MCF 10A (cell line): ENCODE measurements at regions not wholly inside any gene's neighbourhood (a gene's known extent, or its start where the extent isn't known, plus 50 kb on each side); places are given as distances from the start of the nearest gene placed in this dataset.

ENCODE experiments used
- BruUV-seq: library from RNA; stranded (reverse); fragments of 400-500 nt; replicated peaks from 2 replicates; lab custom pipeline; 2021; lab: Mats Ljungman, UMichigan
- CTCF ChIA-PET: fragments of 300-600 bp; sonication (Branson Sonifier 250); formaldehyde crosslinking; extraction: SDS; loops from one replicate; lab custom pipeline; 2021; ENCODE audit warnings: antibody characterized with exemption, inconsistent platforms; lab: Yijun Ruan, JAX
- POLR2A ChIA-PET: fragments of 300-600, 350-650 bp; sonication (Branson Sonifier 250); formaldehyde crosslinking; extraction: SDS; loops from one replicate; lab custom pipeline; 2020; ENCODE audit warnings: antibody characterized with exemption, inconsistent platforms; lab: Yijun Ruan, JAX
- DNase-seq: peaks from one replicate; pipeline ENCODE4 v3.0.0-alpha.2; 2018; ENCODE audit not compliant: unreplicated experiment
- H3K27ac Mint-ChIP-seq: one replicate; pipeline ENCODE4 v1.8.0; 2022; ENCODE audit warnings: mild to moderate bottlenecking, low read depth, mixed read lengths; ENCODE audit not compliant: unreplicated experiment
- H3K27me3 Mint-ChIP-seq: one replicate; pipeline ENCODE4 v1.8.0; 2022; ENCODE audit warnings: mixed read lengths; ENCODE audit not compliant: insufficient read depth, unreplicated experiment
- H3K36me3 Mint-ChIP-seq: one replicate; pipeline ENCODE4 v1.8.0; 2022; ENCODE audit warnings: mild to moderate bottlenecking, moderate library complexity, mixed read lengths; ENCODE audit not compliant: insufficient read depth, unreplicated experiment
- H3K4me1 Mint-ChIP-seq: one replicate; pipeline ENCODE4 v1.8.0; 2022; ENCODE audit warnings: mixed read lengths; ENCODE audit not compliant: insufficient read depth, unreplicated experiment
- H3K4me3 Mint-ChIP-seq: one replicate; pipeline ENCODE4 v1.8.0; 2022; ENCODE audit warnings: mild to moderate bottlenecking, moderate library complexity, mixed read lengths; ENCODE audit not compliant: unreplicated experiment
- H3K9me3 Mint-ChIP-seq: one replicate; pipeline ENCODE4 v1.8.0; 2022; ENCODE audit warnings: mixed read lengths; ENCODE audit not compliant: unreplicated experiment
- CTCF ChIP-seq: fragments of 200-600 bp; IDR thresholded peaks from one replicate; pipeline ENCODE4 v1.8.0; 2022; ENCODE audit warnings: antibody characterized with exemption, mild to moderate bottlenecking; ENCODE audit not compliant: unreplicated experiment
- intact Hi-C: fragments of 100-400 bp; cut with micrococcal nuclease; formaldehyde crosslinking; loops from 2 replicates; pipeline ENCODE4 v1.14.1; 2022

GRCh38 chr11:106442032-106442431, 364.6 kb downstream of the AASDHPPT start:
- no peaks in the 10 kb centered on the region for H3K27me3 Mint-ChIP-seq
- no peak for DNase-seq
- TF ChIP-seq CTCF, result no peak
- no peak overlapping the region for H3K27ac Mint-ChIP-seq
- peaks cover 6% of the 10 kb centered on the region for H3K4me1 Mint-ChIP-seq
- ChIA-PET POLR2A (no interaction called here), CTCF (no interaction called here)
- no TSS peak for BruUV-seq
- intact Hi-C loops, result no loop called here
- no peak overlapping the region for H3K4me3 Mint-ChIP-seq
- H3K36me3 Mint-ChIP-seq, result no peaks in the 10 kb centered on the region
- H3K9me3 Mint-ChIP-seq, result no peaks in the 10 kb centered on the region

DNA sequence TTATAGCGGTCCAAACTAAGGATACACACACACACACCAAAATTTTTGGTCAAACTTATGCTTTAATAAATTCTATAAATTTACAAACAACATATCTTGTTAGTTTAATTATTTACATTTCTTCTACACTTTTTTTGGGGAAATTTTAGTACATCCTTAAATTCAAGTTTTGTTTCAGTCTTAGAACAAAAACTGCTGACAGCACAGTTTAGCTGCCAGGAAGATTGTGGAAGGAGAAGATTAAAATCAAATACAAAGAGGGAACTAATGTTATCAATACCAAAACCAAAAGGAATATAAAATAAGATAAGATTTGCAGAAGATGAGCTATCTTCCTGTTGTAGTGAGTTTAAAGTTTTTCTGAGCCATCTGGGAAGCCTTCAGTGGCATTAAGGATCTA, 368.8 kb downstream of the AASDHPPT start:
- Mint-ChIP-seq H3K36me3 (no peaks in the 10 kb centered on the region), H3K9me3 (no peaks in the 10 kb centered on the region), H3K27me3 (no peaks in the 10 kb centered on the region), H3K27ac (no peak overlapping the region), H3K4me1 (peaks cover 6% of the 10 kb centered on the region), H3K4me3 (no peak overlapping the region)
- no peak for TF ChIP-seq CTCF
- BruUV-seq, result no TSS peak
- POLR2A ChIA-PET, result interaction anchor here (0.8 kb wide), 1 partner anchor 368 kb away, joined by 3 read pairs; no protein-coding TSS in a partner anchor
- DNase-seq, result no peak
- intact Hi-C loops, result no loop called here
- CTCF ChIA-PET, result no interaction called here

DNA sequence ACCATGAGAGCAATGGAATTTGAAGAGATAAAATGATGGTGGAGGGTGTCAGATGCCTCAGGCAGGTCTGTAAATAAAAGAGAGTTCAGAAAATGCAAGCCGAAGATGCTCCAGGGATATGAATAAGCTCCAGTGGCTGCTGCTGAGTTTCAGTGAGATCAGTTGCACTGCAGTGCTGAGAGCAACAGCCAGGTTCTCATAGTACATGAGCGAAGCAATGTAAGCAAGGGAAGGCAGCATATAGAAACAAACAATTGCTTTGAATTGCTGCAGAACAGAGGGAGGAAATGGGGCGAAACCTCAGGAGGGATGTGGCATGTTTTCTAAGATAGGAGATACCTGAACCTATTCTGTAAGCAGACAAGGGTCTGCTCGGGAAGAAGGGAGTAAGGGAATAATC, 369.5 kb downstream of the AASDHPPT start:
- no peak for DNase-seq
- H3K4me1 Mint-ChIP-seq, result peaks cover 6% of the 10 kb centered on the region
- no peaks in the 10 kb centered on the region for H3K27me3 Mint-ChIP-seq
- TF ChIP-seq CTCF, result no peak
- H3K36me3 Mint-ChIP-seq, result no peaks in the 10 kb centered on the region
- ChIA-PET CTCF (no interaction called here), POLR2A (interaction anchor here (0.8 kb wide), 1 partner anchor 369 kb away, joined by 3 read pairs; no protein-coding TSS in a partner anchor)
- no peaks in the 10 kb centered on the region for H3K9me3 Mint-ChIP-seq
- no peak overlapping the region for H3K4me3 Mint-ChIP-seq
- BruUV-seq, result no TSS peak
- intact Hi-C loops, result no loop called here
- H3K27ac Mint-ChIP-seq, result no peak overlapping the region

DNA sequence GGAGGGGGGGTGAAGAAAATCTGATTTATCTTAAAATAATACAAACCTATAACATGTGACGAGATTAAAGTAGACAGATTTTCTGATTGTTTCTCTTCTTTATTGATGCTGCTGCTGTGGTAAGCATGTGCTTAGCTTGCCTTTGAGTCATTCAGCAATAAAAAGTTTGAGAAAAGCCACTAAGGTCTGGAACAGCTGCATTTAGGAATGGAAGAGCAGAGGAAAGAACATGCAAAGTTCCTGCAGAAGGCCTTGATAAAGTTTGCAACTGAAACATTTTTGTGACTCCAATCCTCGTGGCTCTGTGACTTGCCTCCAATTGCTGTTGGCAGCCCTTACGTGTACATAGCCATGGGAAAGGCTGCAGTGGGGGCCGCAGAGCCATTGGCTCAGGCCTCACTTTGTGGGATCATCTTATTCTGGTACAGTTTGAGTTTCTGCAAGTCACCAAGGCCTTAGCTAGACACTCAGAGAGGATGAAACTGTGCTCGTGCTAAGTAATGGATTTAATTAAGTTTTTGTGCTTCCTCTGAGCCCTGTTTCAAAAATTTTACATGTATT, 370.2 kb downstream of the AASDHPPT start:
- CTCF ChIA-PET, result interaction anchor here (0.8 kb wide), 1 partner anchor 17 kb away, joined by 4 read pairs; no protein-coding TSS in a partner anchor
- no TSS peak for BruUV-seq
- no peak overlapping the region for H3K27ac Mint-ChIP-seq

More for the DNA sequence above, 370.2 kb downstream of the AASDHPPT start:
- TF ChIP-seq CTCF, result no peak
- no peak for DNase-seq
- H3K27me3 Mint-ChIP-seq, result no peaks in the 10 kb centered on the region
- POLR2A ChIA-PET, result interaction anchor here (0.7 kb wide), 2 partner anchors 19 to 20 kb away, joined by 3 read pairs; no protein-coding TSS in a partner anchor
- no peaks in the 10 kb centered on the region for H3K36me3 Mint-ChIP-seq
- H3K4me1 Mint-ChIP-seq, result peaks cover 6% of the 10 kb centered on the region
- intact Hi-C loops, result no loop called here
- H3K9me3 Mint-ChIP-seq, result no peaks in the 10 kb centered on the region
- no peak overlapping the region for H3K4me3 Mint-ChIP-seq
